Cerebellar cortex (tissue), 1 donor: ENCODE measurements at regions not wholly inside any gene's neighbourhood (a gene's known extent, or its start where the extent isn't known, plus 50 kb on each side); places are given as distances from the start of the nearest gene placed in this dataset.
"Not testable (repeated sequence)": the region's sequence is repeated elsewhere in the genome, so short reads cannot be mapped to it uniquely, and the experiment has no call there.

Experiments used
- DNase-seq: peaks from one replicate; pipeline ENCODE4 v3.0.0-alpha.2; 2015; ENCODE audit warnings: low spot score

GRCh38 chr15:30688684-30689083 is 62.8 kb downstream of the ARHGAP11B start:
- not testable (repeated sequence) for DNase-seq

GRCh38 chr15:30690153-30690552 is 64.2 kb downstream of the ARHGAP11B start:
- peak; percentile 43 for DNase-seq

- DNase-seq, result not testable (repeated sequence)
Measured at GRCh38 chr15:30695811-30696210, 69.9 kb downstream of the ARHGAP11B start.

GRCh38 chr15:30696439-30697314 is 70.7 kb downstream of the ARHGAP11B start:
- not testable (repeated sequence) for DNase-seq

GRCh38 chr15:30697315-30697685 is 71.4 kb downstream of the ARHGAP11B start:
- not testable (repeated sequence) for DNase-seq

GRCh38 chr15:30700006-30700597 is 74.2 kb downstream of the ARHGAP11B start:
- not testable (repeated sequence) for DNase-seq

GRCh38 chr15:30707976-30708685 is 82.2 kb downstream of the ARHGAP11B start:
- not testable (repeated sequence) for DNase-seq

- not testable (repeated sequence) for DNase-seq
Measured at GRCh38 chr15:30708809-30709208, 82.9 kb downstream of the ARHGAP11B start.

GRCh38 chr15:30718038-30718643 is 92.2 kb downstream of the ARHGAP11B start:
- DNase-seq, result not testable (repeated sequence)

- not testable (repeated sequence) for DNase-seq
Measured at GRCh38 chr15:30719363-30719762, 93.4 kb downstream of the ARHGAP11B start.

GRCh38 chr15:30720825-30721224 is 94.9 kb downstream of the ARHGAP11B start:
- not testable (repeated sequence) for DNase-seq

- DNase-seq, result not testable (repeated sequence)
Measured at GRCh38 chr15:30721529-30721928, 95.6 kb downstream of the ARHGAP11B start.

GRCh38 chr15:30723540-30724175 is 97.7 kb downstream of the ARHGAP11B start:
- not testable (repeated sequence) for DNase-seq

- DNase-seq, result peak; percentile 33
Measured at GRCh38 chr15:30729880-30730590, 104.1 kb downstream of the ARHGAP11B start.

GRCh38 chr15:30730633-30731032 is 104.7 kb downstream of the ARHGAP11B start:
- not testable (repeated sequence) for DNase-seq

- DNase-seq, result not testable (repeated sequence)
Measured at GRCh38 chr15:30732100-30732499, 106.2 kb downstream of the ARHGAP11B start.

- DNase-seq, result not testable (repeated sequence)
Measured at GRCh38 chr15:30735884-30736564, 110.1 kb downstream of the ARHGAP11B start.

- DNase-seq, result not testable (repeated sequence)
Measured at GRCh38 chr15:30742796-30743195, 116.9 kb downstream of the ARHGAP11B start.

- not testable (repeated sequence) for DNase-seq
Measured at GRCh38 chr15:30749048-30749447, 123.1 kb downstream of the ARHGAP11B start.

GRCh38 chr15:30755036-30755687 is 129.2 kb downstream of the ARHGAP11B start:
- DNase-seq, result not testable (repeated sequence)
